ENCODE measurements at regions not wholly inside any gene's neighbourhood (a gene's known extent, or its start where the extent isn't known, plus 50 kb on each side); places are given as distances from the start of the nearest gene placed in this dataset.

GRCh38 chr5:68962757-68963484, 130.9 kb upstream of the SLC30A5 start:
- peak; percentile 59 for TF ChIP-seq CTCF (IDR thresholded peaks at IDR 0.05; ENCODE audit: low read depth, low read length)
- TF ChIP-seq POLR2A (IDR thresholded peaks at IDR 0.05; ENCODE audit: extremely low read depth, insufficient read length), result no peak
- TF ChIP-seq, protein P1, sequence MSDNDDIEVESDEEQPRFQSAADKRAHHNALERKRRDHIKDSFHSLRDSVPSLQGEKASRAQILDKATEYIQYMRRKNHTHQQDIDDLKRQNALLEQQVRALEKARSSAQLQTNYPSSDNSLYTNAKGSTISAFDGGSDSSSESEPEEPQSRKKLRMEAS (IDR thresholded peaks at IDR 0.05; ENCODE audit: low read depth, low read length), result no peak
